Kidney (tissue), 13 donors: ENCODE measurements at regions not wholly inside any gene's neighbourhood (a gene's known extent, or its start where the extent isn't known, plus 50 kb on each side); places are given as distances from the start of the nearest gene placed in this dataset.
A peak's percentile ranks its signal among the peaks of the same experiment; 100 is the strongest.

Experiments
- DNase-seq, 5 donors: peaks; one replicate each; pipeline ENCODE4 v3.0.0-alpha.2; 2013 to 2020
- FAIRE-seq: peaks from 2 replicates; lab custom pipeline; 2012; peaks lifted over from hg19 to GRCh38; lab: Jason Lieb, UNC
- H3K27ac ChIP-seq, 2 donors: one replicate each; pipeline ENCODE4 v1.7.0; 2013; ENCODE audit warnings: low read depth in 2 of 2, low read length in 2 of 2, inconsistent platforms in 1 of 2
- H3K27me3 ChIP-seq: one replicate; pipeline ENCODE4 v1.7.1; 2013; ENCODE audit warnings: low read length, inconsistent platforms; ENCODE audit not compliant: control insufficient read depth, insufficient read depth
- H3K36me3 ChIP-seq, 3 donors: one replicate each; pipeline versions ENCODE4 v1.7.0 to v1.7.1; 2013; ENCODE audit warnings: low read length in 3 of 3, control low read depth in 1 of 3, inconsistent platforms in 1 of 3; ENCODE audit not compliant: insufficient read depth in 3 of 3, control insufficient read depth in 2 of 3
- H3K4me1 ChIP-seq, 3 donors: one replicate each; pipeline versions ENCODE4 v1.7.0 to v1.7.1; 2013; ENCODE audit warnings: low read length in 3 of 3, inconsistent platforms in 1 of 3, low read depth in 1 of 3; ENCODE audit not compliant: control insufficient read depth in 2 of 3, insufficient read depth in 2 of 3
- H3K4me3 ChIP-seq, 3 donors: one replicate each; pipeline versions ENCODE4 v1.7.0 to v1.8.1; 2013; ENCODE audit warnings: low read length in 3 of 3, control low read depth in 1 of 3, inconsistent platforms in 1 of 3
- H3K9ac ChIP-seq, 3 donors: one replicate each; pipeline versions ENCODE4 v1.7.0 to v1.7.1; 2013; ENCODE audit warnings: low read length in 3 of 3, control low read depth in 1 of 3, inconsistent platforms in 1 of 3
- H3K9me3 ChIP-seq, 3 donors: one replicate each; pipeline versions ENCODE4 v1.7.0 to v1.7.1; 2013; ENCODE audit warnings: low read length in 3 of 3, control low read depth in 1 of 3, inconsistent platforms in 1 of 3; ENCODE audit not compliant: control insufficient read depth in 2 of 3, insufficient read depth in 1 of 3
- CTCF ChIP-seq: IDR thresholded peaks from 3 replicates; pipeline ENCODE4 v1.5.1; 2012; ENCODE audit warnings: mild to moderate bottlenecking, moderate library complexity, borderline replicate concordance; ENCODE audit not compliant: insufficient read depth; ENCODE audit errors: extremely low read depth
- intact Hi-C: fragments of 100-400 bp; cut with DNase I; formaldehyde crosslinking; loops from one replicate; pipeline ENCODE4 v1.11.1; 2022
- donor health status: control.
- donor health status: control.
- donor health status: control.
- donor health status: control.
- donor health status: control.
- donor health status: DM: yes; HTN: yes; CAD: no.
- donor health status: Normal renal cell carcinoma (clear cell type).

- no peak overlapping the region for H3K9ac ChIP-seq
- H3K9me3 ChIP-seq = no peaks in the 10 kb centered on the region
- no peaks in the 10 kb centered on the region for H3K27me3 ChIP-seq
- no peak overlapping the region for H3K4me3 ChIP-seq
- peak overlapping the region in 1 of 2 donors; percentile 24 for H3K27ac ChIP-seq
- FAIRE-seq (no peak), DNase-seq (peak in 2 of 5 donors; percentile 18 to 58)
- TF ChIP-seq CTCF = no peak
- no peaks in the 10 kb centered on the region for H3K4me1 ChIP-seq
- intact Hi-C loops = no loop called here
- H3K36me3 ChIP-seq = no peaks in the 10 kb centered on the region
Measured at GRCh38 chr13:50106559-50106958, 91.3 kb downstream of the KCNRG start.

GRCh38 chr13:50107205-50107604, 92.0 kb downstream of the KCNRG start:
- intact Hi-C loops = no loop called here
- no peak overlapping the region for H3K9ac ChIP-seq
- DNase-seq (no peak), FAIRE-seq (no peak)
- no peaks in the 10 kb centered on the region for H3K9me3 ChIP-seq
- no peaks in the 10 kb centered on the region for H3K4me1 ChIP-seq
- no peak overlapping the region for H3K27ac ChIP-seq
- H3K36me3 ChIP-seq = no peaks in the 10 kb centered on the region
- no peak overlapping the region for H3K4me3 ChIP-seq
- H3K27me3 ChIP-seq = no peaks in the 10 kb centered on the region
- no peak for TF ChIP-seq CTCF

- FAIRE-seq (no peak), DNase-seq (no peak)
- no peak for TF ChIP-seq CTCF
- no peaks in the 10 kb centered on the region for H3K9me3 ChIP-seq
- no peak overlapping the region for H3K4me3 ChIP-seq
- no peak overlapping the region for H3K27ac ChIP-seq
- H3K36me3 ChIP-seq = no peaks in the 10 kb centered on the region
- H3K4me1 ChIP-seq = no peaks in the 10 kb centered on the region
- H3K9ac ChIP-seq = no peak overlapping the region
- H3K27me3 ChIP-seq = no peaks in the 10 kb centered on the region
- intact Hi-C loops = no loop called here
Measured at GRCh38 chr13:50114961-50115360, 99.7 kb downstream of the KCNRG start.

- intact Hi-C loops = no loop called here
- FAIRE-seq (no peak), DNase-seq (no peak)
- no peaks in the 10 kb centered on the region for H3K27me3 ChIP-seq
- no peak overlapping the region for H3K27ac ChIP-seq
- H3K9ac ChIP-seq = no peak overlapping the region
- no peak overlapping the region for H3K4me3 ChIP-seq
- no peaks in the 10 kb centered on the region for H3K4me1 ChIP-seq
- H3K9me3 ChIP-seq = no peaks in the 10 kb centered on the region
- no peak for TF ChIP-seq CTCF
- no peaks in the 10 kb centered on the region for H3K36me3 ChIP-seq
Measured at GRCh38 chr13:50115695-50116094, 100.5 kb downstream of the KCNRG start.
